NCI-H2107 treated with DMSO at 0.1 percent for 48 hours (cell line): ENCODE measurements at regions not wholly inside any gene's neighbourhood (a gene's known extent, or its start where the extent isn't known, plus 50 kb on each side); places are given as distances from the start of the nearest gene placed in this dataset.
"Not testable (repeated sequence)": the region's sequence is repeated elsewhere in the genome, so short reads cannot be mapped to it uniquely, and the experiment has no call there.

ENCODE experiments used
- DNase-seq: peaks from one replicate; lab custom pipeline; 2025; ENCODE audit not compliant: unreplicated experiment; lab: John Stamatoyannopoulos, UW

GRCh38 chr11:109480251-109480650 lies 58.3 kb downstream of the C11orf87 start:
- DNase-seq = no peak

DNA sequence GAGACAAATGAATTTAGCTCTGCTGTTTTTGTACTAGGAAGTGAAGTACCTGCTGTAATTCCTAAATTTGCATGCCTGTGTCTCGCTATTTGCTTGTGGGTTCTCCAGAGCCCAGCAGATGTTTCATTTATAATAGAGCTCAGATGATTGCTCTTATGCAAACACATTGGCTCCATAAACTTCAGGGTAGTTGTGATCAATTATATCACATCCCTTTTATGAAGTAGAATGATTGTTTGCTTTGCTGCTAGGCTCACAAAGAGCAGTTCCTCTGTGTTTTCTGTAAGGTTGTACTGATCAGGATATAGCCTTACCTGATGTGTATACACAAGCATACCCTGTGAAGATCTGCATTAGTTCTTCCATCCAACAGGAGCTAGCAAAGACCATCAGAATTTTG lies 64.1 kb downstream of the C11orf87 start:
- peak; percentile 60 for DNase-seq

GRCh38 chr11:109490953-109491635 lies 69.1 kb downstream of the C11orf87 start:
- no peak for DNase-seq

GRCh38 chr11:109506115-109506514 lies 84.1 kb downstream of the C11orf87 start:
- DNase-seq = no peak

DNA sequence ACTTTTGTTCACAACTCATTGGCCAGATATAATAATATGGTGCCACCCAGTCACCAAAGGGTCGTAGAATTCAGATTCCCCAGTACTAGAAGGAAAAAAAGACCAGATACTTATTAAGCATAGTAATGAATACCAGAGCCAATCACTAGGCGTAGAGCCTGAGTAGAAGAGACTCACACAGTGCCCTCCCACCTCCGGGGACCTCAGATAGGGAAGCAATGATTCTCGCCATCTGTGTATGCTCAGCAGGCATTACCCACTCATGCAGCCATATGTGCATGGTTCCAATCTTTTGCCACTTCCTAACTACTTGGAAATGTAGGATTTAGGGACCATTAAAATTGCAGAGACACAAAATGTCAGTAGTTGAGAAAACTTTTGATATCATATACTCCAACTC lies 85.3 kb downstream of the C11orf87 start:
- no peak for DNase-seq

GRCh38 chr11:109507836-109508561 lies 86.0 kb downstream of the C11orf87 start:
- no peak for DNase-seq

GRCh38 chr11:109508943-109509342 lies 87.0 kb downstream of the C11orf87 start:
- no peak for DNase-seq

DNA sequence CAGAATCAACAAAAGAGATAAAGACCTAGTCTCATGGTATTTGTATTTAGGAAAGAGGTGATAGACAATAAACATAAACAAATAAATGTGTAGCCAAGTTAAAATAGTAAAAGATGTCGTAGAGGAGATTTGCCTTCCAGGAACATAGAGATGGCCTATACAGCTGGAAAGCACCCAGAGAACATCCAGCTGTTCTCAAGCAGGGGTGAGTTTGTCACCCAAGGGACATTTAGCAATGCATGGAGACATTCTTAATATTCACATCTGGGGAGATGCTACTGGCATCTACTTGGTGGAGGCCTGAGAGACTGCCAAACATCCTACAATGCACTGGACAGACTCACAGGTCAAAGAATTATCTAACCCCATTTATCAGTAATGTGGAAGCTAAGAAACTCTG lies 88.3 kb downstream of the C11orf87 start:
- no peak for DNase-seq

DNA sequence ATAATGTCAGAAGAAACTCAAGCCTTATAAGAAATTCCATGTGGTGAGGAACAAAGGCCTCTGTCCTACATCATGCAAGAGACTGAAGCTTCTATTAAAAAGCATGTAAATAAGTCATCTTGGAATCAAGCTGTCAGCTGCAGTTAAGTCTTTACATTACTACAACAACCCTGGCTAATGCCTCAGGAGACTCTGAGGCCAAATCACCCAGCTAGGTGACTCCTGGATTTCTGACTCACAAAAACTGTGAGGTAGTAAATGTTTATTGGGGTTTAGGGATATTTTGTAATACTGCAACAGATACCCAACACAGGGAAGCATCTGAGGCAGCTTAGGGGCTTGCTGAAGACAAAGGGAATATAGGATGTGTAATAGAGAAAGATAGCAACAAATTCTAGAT lies 89.6 kb downstream of the C11orf87 start:
- DNase-seq = no peak

DNA sequence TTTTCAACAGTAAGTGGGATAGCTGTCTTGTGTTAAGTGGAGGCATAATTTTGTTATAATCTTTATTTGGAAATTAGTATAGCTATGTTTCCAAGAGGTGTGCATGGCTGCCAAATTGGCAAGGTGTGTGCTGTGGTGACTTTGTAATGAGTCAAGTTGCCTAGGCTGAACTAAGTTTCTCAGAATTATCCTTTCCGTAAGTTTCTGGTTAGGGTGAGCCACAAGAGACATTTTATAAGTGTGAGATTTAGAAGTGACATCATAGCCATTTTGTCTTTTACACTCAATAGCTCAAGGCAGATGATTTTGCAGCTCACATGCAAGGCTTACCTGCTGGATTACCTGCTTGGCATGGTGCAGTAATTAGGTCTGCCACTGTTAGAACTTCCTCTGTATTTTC lies 90.3 kb downstream of the C11orf87 start:
- no peak for DNase-seq

DNA sequence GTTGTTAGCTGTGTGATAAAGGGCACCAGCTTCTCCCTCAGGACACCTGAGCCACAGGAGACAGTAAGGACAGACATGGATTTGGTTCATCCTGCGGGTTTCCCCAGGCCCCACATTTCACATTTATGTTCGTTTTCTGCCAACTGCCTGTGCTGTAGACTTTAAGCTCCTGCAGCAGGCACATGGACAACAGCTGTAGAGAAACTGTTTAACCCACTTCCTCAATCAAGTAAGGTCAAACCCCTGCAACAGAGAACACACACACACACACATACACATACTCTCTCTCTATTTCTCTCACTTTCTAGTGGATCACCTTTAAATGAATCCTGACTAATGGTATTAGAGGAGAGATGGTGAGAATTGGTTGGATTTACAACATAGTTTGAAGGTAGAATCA lies 90.7 kb downstream of the C11orf87 start:
- DNase-seq = no peak

DNA sequence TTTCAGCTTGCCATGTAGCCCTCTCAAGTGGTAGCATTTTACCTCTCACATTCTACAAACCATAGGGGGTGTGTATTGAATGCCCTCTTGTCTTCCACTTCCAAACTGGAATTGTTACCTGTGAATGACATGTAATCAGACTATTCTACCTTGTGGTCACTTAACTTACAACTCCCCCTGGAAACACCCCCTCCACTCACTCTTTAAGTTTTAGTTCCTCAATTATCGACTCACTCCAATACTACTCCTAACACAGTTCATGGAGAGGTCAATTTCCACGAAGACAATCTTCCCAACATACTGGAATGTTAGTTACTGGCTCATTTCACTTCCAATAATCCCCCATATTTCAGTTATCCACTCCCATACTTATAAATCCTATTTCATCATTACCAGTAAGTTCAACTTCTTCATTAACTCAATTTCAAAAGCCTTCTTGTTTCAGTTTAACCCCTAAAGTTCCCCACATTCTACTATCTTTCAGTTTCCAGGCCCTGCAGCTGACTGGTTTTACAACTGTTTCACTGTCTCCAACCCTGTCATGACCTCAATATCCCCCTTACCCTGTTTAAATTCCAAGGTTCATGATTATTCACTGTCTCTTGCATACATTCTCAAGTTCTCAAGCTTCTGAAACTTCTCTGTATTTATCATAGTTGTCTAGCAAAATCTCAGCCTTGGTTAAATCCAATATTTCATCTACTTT lies 92.5 kb downstream of the C11orf87 start:
- DNase-seq = no peak

DNA sequence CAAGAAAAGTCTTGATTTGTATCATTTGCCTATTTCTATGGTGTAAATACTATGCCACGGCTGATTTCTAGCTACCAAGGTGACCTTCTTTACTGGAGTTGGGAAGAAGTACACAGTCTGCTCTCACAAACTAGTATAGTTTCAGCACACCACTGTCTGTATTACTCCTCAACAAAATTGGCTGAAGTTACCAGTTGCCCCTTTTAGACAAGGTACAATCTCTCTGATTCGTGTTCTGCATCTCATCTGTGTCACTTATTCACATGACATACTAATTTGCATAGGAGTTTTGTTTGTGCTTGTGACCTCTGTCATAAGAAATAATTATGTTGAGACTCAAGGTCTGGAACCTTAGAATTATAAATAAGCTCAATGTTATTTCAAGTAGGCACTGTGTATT lies 97.3 kb downstream of the C11orf87 start:
- DNase-seq = no peak

DNA sequence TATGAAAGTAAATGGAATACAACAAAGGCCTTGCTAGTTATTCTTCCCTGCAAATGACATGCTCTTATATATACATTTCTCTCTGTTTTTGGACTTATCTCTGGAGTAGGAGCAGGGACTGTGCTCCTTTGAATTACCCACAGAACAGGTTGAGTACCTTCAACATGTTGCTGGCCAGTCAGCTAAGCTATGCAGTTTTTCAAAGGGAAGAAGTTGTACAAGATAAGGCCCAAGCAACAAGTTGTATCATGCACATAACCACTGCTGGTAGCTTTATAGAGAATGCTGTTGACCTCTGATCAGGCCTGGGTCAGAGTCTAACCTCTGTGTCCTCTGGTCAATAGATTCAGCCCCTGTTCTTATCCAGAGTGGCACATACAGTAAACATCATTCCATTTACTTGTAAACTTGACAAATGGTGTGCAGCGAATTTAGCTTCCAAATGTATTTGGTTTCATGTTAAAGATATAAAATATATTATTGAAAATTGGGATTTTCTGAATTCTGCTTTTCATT lies 99.6 kb downstream of the C11orf87 start:
- no peak for DNase-seq

DNA sequence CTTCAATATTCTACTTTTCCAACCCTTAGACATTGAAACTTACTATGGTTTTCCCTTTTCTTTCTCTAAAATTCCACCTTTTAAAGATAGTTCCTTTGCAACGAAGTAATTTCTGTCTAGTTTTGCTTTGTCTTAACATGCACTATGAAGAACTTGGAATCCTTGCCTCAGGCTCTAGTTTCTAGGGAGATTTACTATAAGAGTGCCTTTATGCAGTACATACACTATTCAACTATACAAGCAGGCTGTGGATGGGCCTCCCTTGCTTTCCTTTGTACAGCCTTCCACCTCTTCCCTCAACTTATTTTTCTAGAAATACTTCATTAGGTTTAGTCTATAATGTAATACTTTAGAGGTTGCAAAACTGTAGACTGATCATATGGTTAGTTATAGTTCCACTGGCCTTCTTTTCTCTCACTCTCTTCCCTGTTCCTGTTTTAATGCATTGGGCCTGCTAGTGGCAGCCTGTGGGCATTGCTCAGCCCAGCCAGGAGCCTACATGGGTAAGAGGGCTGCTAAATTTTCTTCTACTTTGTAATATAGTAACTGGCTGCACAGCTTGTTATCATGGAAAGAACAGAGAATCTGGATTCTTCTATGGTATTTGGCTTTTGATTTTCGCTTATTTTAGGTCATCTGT lies 100.2 kb downstream of the C11orf87 start:
- DNase-seq = no peak

GRCh38 chr11:109525636-109526035 lies 103.6 kb downstream of the C11orf87 start:
- DNase-seq = not testable (repeated sequence)

DNA sequence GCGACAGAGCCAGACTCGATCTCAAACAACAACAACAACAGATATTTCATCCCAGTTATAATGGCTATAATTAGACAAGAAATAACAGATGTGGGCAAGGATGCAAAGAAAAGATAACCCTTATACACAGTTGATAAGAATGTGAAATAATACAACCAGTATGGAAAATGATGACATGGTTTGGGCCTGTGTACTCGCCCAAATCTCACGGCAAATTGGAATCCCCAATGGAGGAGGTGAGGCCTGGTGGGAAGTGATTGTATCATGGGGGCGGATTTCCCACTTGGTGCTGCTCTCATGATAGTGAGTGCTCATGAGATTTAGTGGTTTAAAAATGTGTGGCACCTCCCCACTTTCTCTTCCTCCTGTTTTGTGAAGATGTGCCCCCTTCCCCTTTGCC lies 104.1 kb downstream of the C11orf87 start:
- no peak for DNase-seq

- DNase-seq = no peak
Observed at GRCh38 chr11:109526931-109527330, 104.9 kb downstream of the C11orf87 start.

DNA sequence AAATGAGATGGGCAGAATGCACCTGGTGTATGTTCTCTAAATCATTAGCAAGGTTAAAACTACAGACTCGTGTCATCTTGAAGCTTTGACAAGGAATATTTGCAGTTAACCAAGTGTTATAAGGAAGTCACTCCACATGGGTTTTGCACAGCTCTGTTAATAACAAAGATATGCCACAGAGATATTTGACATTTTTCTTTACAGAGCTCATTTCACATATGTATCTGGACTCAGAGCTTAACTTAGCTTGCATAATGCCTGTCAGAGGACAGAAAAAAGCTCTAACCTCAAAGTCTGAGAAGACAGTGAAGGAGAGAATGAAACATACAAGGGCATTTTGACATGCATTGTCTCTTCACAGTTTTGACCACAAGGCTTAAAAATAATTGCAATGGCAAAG lies 105.5 kb downstream of the C11orf87 start:
- no peak for DNase-seq

DNA sequence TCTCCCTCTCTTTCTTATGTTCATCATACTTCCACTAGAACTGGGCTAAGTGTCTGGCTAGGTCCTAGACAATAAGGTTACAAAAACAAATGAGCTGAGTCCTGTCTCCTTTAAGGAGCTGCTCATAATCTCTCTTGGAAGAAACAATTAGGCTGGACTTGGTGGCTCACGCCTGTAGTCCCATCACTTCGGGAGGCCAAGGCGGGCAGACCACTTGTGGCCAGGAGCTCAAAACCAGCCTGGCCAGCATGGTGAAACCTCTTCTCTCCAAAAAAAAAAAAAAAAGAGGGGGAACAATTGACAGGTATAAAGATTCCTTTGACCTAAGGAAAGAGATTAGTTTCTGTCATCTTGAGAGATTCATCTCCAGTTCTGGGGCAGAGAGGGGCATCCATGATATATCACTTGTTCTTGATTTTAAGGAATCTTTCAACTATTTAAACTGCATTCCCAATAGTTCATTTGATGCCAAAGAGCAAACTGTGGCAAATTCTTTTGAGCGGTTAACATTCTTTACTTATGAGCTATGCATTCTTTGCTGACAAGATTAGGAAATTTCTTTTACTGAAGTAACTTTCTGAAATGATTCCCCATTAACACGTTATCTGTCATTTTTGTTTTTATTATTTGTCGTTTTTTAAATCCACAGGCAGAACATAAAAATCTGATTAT lies 125.5 kb downstream of the C11orf87 start:
- DNase-seq = no peak

- DNase-seq = no peak
Observed at GRCh38 chr11:109552376-109552775, 130.4 kb downstream of the C11orf87 start.
